ENCODE measurements at regions not wholly inside any gene's neighbourhood (a gene's known extent, or its start where the extent isn't known, plus 50 kb on each side); places are given as distances from the start of the nearest gene placed in this dataset.

DNA sequence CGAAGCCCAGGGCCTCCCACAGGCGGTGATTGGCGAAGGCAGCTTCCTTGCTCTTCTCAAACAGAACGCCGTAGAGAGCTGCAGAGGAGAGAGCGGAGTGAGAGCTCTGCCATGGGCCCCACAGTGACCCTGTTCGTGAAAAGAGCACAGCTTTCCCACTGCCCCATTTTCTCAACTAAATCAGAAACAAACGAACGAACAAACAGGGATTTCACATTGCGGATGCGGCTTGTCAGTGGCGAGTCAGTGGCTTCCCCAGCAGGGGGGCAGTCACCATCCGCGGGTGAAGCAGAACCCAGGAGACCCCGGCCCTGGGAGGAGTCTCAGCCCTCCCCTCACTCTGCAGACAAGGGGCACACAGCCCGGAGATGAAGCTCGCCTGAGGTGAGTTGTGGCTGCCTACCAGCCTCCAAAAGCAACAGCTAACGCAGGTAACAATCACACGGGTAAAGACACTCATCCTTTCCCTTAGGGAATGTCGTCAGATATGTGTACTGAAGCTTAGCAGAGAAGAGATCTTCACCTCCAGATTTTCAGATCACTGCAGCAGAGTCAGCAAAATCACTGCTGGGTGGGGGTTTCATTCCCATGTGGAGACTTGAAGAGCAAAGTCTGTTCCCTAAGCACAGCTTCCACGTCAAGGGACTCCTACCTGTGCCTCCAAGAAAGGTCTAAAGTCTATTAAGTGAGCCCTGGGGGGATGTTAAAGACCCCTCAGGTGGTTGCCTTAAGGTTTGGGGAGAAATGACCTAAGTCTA, 51.2 kb upstream of the GPR31 start:
- Histone ChIP-seq H3K4me1 (no peaks in the 10 kb centered on the region), H3K27ac (no peak overlapping the region), H3K27me3 (no peaks in the 10 kb centered on the region), H3K9me3 (no peaks in the 10 kb centered on the region), H3K36me3 (no peaks in the 10 kb centered on the region), H3K4me3 (replicated peaks in 1 of 3) (no peak overlapping the region)
- TF ChIP-seq, protein P1, sequence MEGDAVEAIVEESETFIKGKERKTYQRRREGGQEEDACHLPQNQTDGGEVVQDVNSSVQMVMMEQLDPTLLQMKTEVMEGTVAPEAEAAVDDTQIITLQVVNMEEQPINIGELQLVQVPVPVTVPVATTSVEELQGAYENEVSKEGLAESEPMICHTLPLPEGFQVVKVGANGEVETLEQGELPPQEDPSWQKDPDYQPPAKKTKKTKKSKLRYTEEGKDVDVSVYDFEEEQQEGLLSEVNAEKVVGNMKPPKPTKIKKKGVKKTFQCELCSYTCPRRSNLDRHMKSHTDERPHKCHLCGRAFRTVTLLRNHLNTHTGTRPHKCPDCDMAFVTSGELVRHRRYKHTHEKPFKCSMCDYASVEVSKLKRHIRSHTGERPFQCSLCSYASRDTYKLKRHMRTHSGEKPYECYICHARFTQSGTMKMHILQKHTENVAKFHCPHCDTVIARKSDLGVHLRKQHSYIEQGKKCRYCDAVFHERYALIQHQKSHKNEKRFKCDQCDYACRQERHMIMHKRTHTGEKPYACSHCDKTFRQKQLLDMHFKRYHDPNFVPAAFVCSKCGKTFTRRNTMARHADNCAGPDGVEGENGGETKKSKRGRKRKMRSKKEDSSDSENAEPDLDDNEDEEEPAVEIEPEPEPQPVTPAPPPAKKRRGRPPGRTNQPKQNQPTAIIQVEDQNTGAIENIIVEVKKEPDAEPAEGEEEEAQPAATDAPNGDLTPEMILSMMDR (IDR thresholded peaks at IDR 0.05), result no peak
- no peak for TF ChIP-seq POLR2A (IDR thresholded peaks at IDR 0.05)
- no peak for DNase-seq
- WGBS, 2 donors, result 56 to 60% methylated on average over 21 of the region's 21 CpGs
- intact Hi-C loops (cut with DNase I), result no loop called here

DNA sequence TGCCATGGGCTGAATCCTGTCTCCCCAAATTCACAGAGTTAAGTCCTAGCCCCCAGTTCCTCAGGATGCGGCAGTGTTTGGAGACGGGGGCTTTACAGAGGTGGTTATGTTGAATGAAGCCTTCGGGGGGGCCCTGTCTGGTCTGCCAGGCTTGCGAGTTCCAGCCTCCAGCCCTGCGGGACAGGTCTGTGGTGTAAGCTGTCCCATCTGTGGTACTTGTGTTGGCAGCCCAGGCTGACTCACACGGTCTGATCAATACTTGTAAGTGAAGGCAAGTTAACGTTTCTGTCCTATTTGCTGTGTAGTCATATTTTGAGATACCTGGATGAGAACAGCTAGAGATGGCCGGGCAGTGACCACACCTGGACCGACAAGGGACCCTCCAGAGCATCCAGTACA, 51.8 kb upstream of the GPR31 start:
- no peak for DNase-seq
- no peaks in the 10 kb centered on the region for H3K4me1 ChIP-seq
- H3K27ac ChIP-seq, result no peak overlapping the region
- H3K27me3 ChIP-seq, result no peaks in the 10 kb centered on the region
- intact Hi-C loops (cut with DNase I), result no loop called here
- TF ChIP-seq POLR2A (IDR thresholded peaks at IDR 0.05), result no peak
- TF ChIP-seq, protein P1 (IDR thresholded peaks at IDR 0.05), result no peak
- H3K4me3 ChIP-seq (replicated peaks in 1 of 3), result no peak overlapping the region
- H3K36me3 ChIP-seq, result no peaks in the 10 kb centered on the region
- 92 to 99% methylated on average over 9 of the region's 9 CpGs for WGBS, 2 donors
- H3K9me3 ChIP-seq, result no peaks in the 10 kb centered on the region

DNA sequence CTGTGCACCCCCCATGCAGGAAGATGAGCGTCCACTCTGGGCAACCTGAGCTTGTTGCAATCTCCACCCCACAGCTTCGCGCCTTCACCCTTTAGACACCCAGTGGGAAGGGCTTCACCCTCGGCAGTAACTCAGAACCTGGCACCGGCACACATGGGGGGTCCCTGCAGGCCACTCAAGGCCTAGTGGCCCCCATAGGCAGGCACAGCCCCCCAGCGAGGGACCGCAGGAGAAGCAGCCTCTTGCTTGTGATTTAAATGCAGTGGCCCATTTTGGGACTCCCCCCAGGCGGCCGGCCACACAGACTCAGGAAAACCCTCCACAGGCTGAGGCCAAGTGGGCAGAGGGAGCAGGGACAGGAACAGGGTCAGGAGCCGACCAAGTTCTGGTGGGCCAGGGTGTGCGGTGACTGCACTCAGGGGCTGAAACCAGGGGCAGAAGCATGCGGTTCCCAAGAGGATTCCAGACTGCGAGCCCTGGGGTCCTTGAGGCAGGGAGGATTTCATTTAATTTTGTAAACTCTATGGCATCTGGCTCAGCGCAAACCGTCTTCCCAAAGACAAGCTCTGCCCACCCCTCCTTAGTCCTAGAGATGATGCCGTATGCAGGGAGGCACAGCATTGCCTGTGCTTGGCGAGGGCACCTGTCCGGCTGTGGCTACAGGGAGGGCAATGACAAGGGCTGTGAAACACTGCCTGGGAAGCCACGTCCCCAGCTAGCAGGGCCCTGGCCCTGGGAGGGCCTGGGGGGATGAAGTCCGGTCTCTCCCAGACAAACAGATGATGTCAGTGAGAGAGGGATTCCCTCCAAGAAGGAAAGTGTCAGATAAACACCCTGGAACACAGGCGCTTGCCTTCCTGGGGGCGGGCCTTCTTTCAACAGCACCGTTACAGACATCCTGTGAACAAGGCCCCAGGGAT, 52.9 kb upstream of the GPR31 start:
- no peak for DNase-seq
- Histone ChIP-seq H3K27me3 (no peaks in the 10 kb centered on the region), H3K4me3 (replicated peaks in 1 of 3) (no peak overlapping the region), H3K36me3 (no peaks in the 10 kb centered on the region), H3K9me3 (no peaks in the 10 kb centered on the region), H3K4me1 (no peaks in the 10 kb centered on the region), H3K27ac (no peak overlapping the region)
- 72 to 84% methylated on average over 18 to 21 of the region's 23 CpGs for WGBS, 2 donors
- TF ChIP-seq, protein P1 (IDR thresholded peaks at IDR 0.05), result no peak
- no peak for TF ChIP-seq POLR2A (IDR thresholded peaks at IDR 0.05)
- intact Hi-C loops (cut with DNase I), result no loop called here

DNA sequence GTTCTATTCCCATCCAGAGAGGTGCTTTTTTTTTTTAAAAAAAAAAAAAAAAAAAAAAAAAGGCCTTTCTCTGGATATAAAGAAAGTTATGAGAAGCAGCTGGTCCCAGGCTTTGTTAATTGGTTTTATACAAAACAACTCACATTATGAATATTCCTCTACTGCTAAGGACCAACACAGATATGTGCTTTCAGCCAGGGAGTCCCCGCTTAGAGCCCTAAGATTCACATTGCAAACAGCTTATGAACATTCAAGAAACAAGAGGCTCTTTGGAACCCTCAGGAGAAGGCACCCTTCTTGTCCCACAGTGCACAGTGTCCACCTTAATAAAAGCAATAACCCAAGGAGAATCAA, 53.5 kb upstream of the GPR31 start:
- TF ChIP-seq, protein P1 (IDR thresholded peaks at IDR 0.05), result no peak
- no peak for TF ChIP-seq POLR2A (IDR thresholded peaks at IDR 0.05)
- Histone ChIP-seq H3K36me3 (no peaks in the 10 kb centered on the region), H3K4me1 (no peaks in the 10 kb centered on the region), H3K9me3 (no peaks in the 10 kb centered on the region), H3K4me3 (replicated peaks in 1 of 3) (no peak overlapping the region), H3K27me3 (no peaks in the 10 kb centered on the region), H3K27ac (no peak overlapping the region)
- WGBS, 2 donors, result 84 to 91% methylated on average over 1 of the region's 1 CpG
- DNase-seq, result no peak
- intact Hi-C loops (cut with DNase I), result no loop called here

Measured in thyroid gland (tissue), 4 donors.